ENCODE measurements at regions not wholly inside any gene's neighbourhood (a gene's known extent, or its start where the extent isn't known, plus 50 kb on each side); places are given as distances from the start of the nearest gene placed in this dataset.

DNA sequence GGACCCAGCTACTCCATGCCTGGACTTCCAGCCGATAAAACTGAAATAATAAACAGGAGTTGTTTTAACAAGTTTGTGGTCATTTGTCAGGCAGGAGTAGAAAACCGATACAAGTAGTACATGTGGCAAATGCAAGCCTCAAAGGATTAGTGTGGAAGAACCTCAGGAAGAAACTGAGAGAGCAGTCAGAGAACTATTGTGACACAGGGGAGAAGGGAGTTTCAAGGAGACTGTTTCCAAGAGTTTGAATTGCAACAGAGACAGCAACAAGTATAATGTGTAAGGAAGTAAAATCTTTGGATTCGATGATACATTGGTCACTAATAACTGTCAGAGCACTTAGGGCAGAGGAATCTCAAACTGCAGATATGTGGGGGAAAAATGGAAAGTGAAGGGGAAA, 450.6 kb upstream of the ARHGEF26 start:
- TF ChIP-seq CTCF (IDR thresholded peaks at IDR 0.05) (no peak), POLR2AphosphoS5 (IDR thresholded peaks at IDR 0.05) (no peak)
